Mesendoderm (in vitro differentiated cells): ENCODE measurements at regions not wholly inside any gene's neighbourhood (a gene's known extent, or its start where the extent isn't known, plus 50 kb on each side); places are given as distances from the start of the nearest gene placed in this dataset.

ENCODE experiments used
- DNase-seq: peaks from one replicate; pipeline ENCODE4 v3.0.0; 2013
- H2AK5ac ChIP-seq: 2 replicates; pipeline ENCODE4 v1.6.1; 2013; ENCODE audit warnings: low read length, inconsistent platforms
- H2BK120ac ChIP-seq: 2 replicates; pipeline ENCODE4 v1.6.1; 2013; ENCODE audit warnings: low read depth, mild to moderate bottlenecking, low read length, moderate library complexity, mixed read lengths
- H2BK15ac ChIP-seq: replicated peaks from 2 replicates; pipeline ENCODE4 v1.6.1; 2013; ENCODE audit warnings: low read depth, mild to moderate bottlenecking, moderate library complexity
- H2BK5ac ChIP-seq: 2 replicates; pipeline ENCODE4 v1.6.1; 2013; ENCODE audit warnings: low read length, inconsistent platforms
- H3K18ac ChIP-seq: 2 replicates; pipeline ENCODE4 v1.6.1; 2013; ENCODE audit warnings: mild to moderate bottlenecking, low read length, mixed read lengths
- H3K23ac ChIP-seq: one replicate; pipeline ENCODE4 v1.6.1; 2013; ENCODE audit warnings: low read length
- H3K27ac ChIP-seq: 2 replicates; pipeline ENCODE4 v1.5.1; 2013; ENCODE audit warnings: low read depth, mild to moderate bottlenecking, inconsistent platforms, low read length, moderate library complexity
- H3K27me3 ChIP-seq: 2 replicates; pipeline ENCODE4 v1.6.1; 2013; ENCODE audit warnings: low read length, control low read depth, mild to moderate bottlenecking, inconsistent platforms; ENCODE audit not compliant: insufficient read depth, poor library complexity
- H3K36me3 ChIP-seq: 2 replicates; pipeline ENCODE4 v1.6.1; 2013; ENCODE audit warnings: low read length, inconsistent platforms; ENCODE audit not compliant: control insufficient read depth, insufficient read depth
- H3K4ac ChIP-seq: one replicate; pipeline ENCODE4 v1.6.1; 2013; ENCODE audit warnings: low read depth, mild to moderate bottlenecking, low read length, moderate library complexity
- H3K4me1 ChIP-seq: 2 replicates; pipeline ENCODE4 v1.6.1; 2013; ENCODE audit warnings: low read depth, low read length, inconsistent platforms; ENCODE audit not compliant: control insufficient read depth
- H3K4me2 ChIP-seq: 2 replicates; pipeline ENCODE4 v1.6.1; 2013; ENCODE audit warnings: low read length
- H3K4me3 ChIP-seq: 2 replicates; pipeline ENCODE4 v1.5.1; 2013; ENCODE audit warnings: mild to moderate bottlenecking, low read length
- H3K56ac ChIP-seq: one replicate; pipeline ENCODE4 v1.6.1; 2013; ENCODE audit warnings: low read length
- H3K79me1 ChIP-seq: 2 replicates; pipeline ENCODE4 v1.6.1; 2013; ENCODE audit warnings: low read length, inconsistent platforms
- H3K79me2 ChIP-seq: 2 replicates; pipeline ENCODE4 v1.6.1; 2013; ENCODE audit warnings: mild to moderate bottlenecking, low read length; ENCODE audit not compliant: control insufficient read depth, insufficient read depth
- H3K9ac ChIP-seq: 2 replicates; pipeline ENCODE4 v1.6.1; 2013; ENCODE audit warnings: low read length, inconsistent platforms
- H4K5ac ChIP-seq: one replicate; pipeline ENCODE4 v1.6.1; 2013; ENCODE audit warnings: low read length
- H4K8ac ChIP-seq: one replicate; pipeline ENCODE4 v1.6.1; 2013; ENCODE audit warnings: low read depth, mild to moderate bottlenecking, control low read depth, low read length, moderate library complexity
- WGBS: extraction: QIAGEN DNeasy Blood & Tissue Kit; methylation state at CpG from one replicate; pipeline ENCODE4 v1.1.7; 2013; ENCODE audit warnings: low lambda C conversion rate, missing lambda C conversion rate; ENCODE audit not compliant: insufficient coverage; ENCODE audit errors: extremely low coverage; 5-methylcytosine and 5-hydroxymethylcytosine counted together

- Histone ChIP-seq H3K56ac (no peak overlapping the region), H2BK15ac (no peak overlapping the region), H2AK5ac (no peak overlapping the region), H3K4me1 (no peaks in the 10 kb centered on the region), H3K4me2 (no peak overlapping the region), H4K5ac (no peak overlapping the region), H3K79me2 (no peaks in the 10 kb centered on the region), H3K27ac (no peak overlapping the region), H3K9ac (no peak overlapping the region), H2BK120ac (no peak overlapping the region), H3K27me3 (no peaks in the 10 kb centered on the region), H4K8ac (no peak overlapping the region), H3K79me1 (no peaks in the 10 kb centered on the region), H3K4ac (no peak overlapping the region), H3K4me3 (no peak overlapping the region), H2BK5ac (no peak overlapping the region), H3K36me3 (no peaks in the 10 kb centered on the region), H3K18ac (no peak overlapping the region), H3K23ac (no peak overlapping the region)
- no peak for DNase-seq
- WGBS: no CpG with 5 or more reads among the region's 2 CpGs
Observed at GRCh38 chr2:190815226-190815625, 65.4 kb upstream of the GLS start.

GRCh38 chr2:190817082-190817481 is 63.5 kb upstream of the GLS start:
- no peak overlapping the region for H2BK5ac ChIP-seq
- no peak overlapping the region for H2AK5ac ChIP-seq
- no peak overlapping the region for H3K4me2 ChIP-seq
- no peaks in the 10 kb centered on the region for H3K36me3 ChIP-seq
- H3K27ac ChIP-seq: no peak overlapping the region
- H4K8ac ChIP-seq: no peak overlapping the region
- no peak overlapping the region for H3K23ac ChIP-seq
- H2BK15ac ChIP-seq: no peak overlapping the region
- H3K79me1 ChIP-seq: no peaks in the 10 kb centered on the region
- H3K9ac ChIP-seq: no peak overlapping the region
- DNase-seq: no peak
- H3K56ac ChIP-seq: no peak overlapping the region
- no peak overlapping the region for H2BK120ac ChIP-seq
- no peak overlapping the region for H3K18ac ChIP-seq
- no peaks in the 10 kb centered on the region for H3K4me1 ChIP-seq
- H3K79me2 ChIP-seq: no peaks in the 10 kb centered on the region
- H3K4me3 ChIP-seq: no peak overlapping the region
- no peak overlapping the region for H3K4ac ChIP-seq
- no peak overlapping the region for H4K5ac ChIP-seq
- no peaks in the 10 kb centered on the region for H3K27me3 ChIP-seq

- H4K8ac ChIP-seq: no peak overlapping the region
- H3K4me2 ChIP-seq: no peak overlapping the region
- H3K23ac ChIP-seq: no peak overlapping the region
- H3K4ac ChIP-seq: no peak overlapping the region
- H2BK15ac ChIP-seq: no peak overlapping the region
- H3K79me1 ChIP-seq: no peaks in the 10 kb centered on the region
- H3K27me3 ChIP-seq: no peaks in the 10 kb centered on the region
- H3K4me1 ChIP-seq: no peaks in the 10 kb centered on the region
- H3K9ac ChIP-seq: no peak overlapping the region
- no peaks in the 10 kb centered on the region for H3K36me3 ChIP-seq
- H3K18ac ChIP-seq: no peak overlapping the region
- no peak overlapping the region for H2BK120ac ChIP-seq
- H2BK5ac ChIP-seq: no peak overlapping the region
- no peak overlapping the region for H2AK5ac ChIP-seq
- WGBS: no CpG with 5 or more reads among the region's 3 CpGs
- H3K79me2 ChIP-seq: no peaks in the 10 kb centered on the region
- no peak overlapping the region for H3K56ac ChIP-seq
- no peak for DNase-seq
- H3K4me3 ChIP-seq: no peak overlapping the region
- no peak overlapping the region for H4K5ac ChIP-seq
- H3K27ac ChIP-seq: no peak overlapping the region
Observed at GRCh38 chr2:190819840-190820301, 60.8 kb upstream of the GLS start.

- H3K36me3 ChIP-seq: no peaks in the 10 kb centered on the region
- no peak overlapping the region for H3K9ac ChIP-seq
- no peak overlapping the region for H3K27ac ChIP-seq
- WGBS: no CpG with 5 or more reads among the region's 1 CpG
- H4K8ac ChIP-seq: no peak overlapping the region
- no peaks in the 10 kb centered on the region for H3K4me1 ChIP-seq
- H4K5ac ChIP-seq: no peak overlapping the region
- no peak overlapping the region for H3K4me2 ChIP-seq
- H2AK5ac ChIP-seq: no peak overlapping the region
- no peak overlapping the region for H3K23ac ChIP-seq
- H3K79me1 ChIP-seq: no peaks in the 10 kb centered on the region
- H2BK5ac ChIP-seq: no peak overlapping the region
- no peaks in the 10 kb centered on the region for H3K27me3 ChIP-seq
- no peak overlapping the region for H3K4me3 ChIP-seq
- H3K56ac ChIP-seq: no peak overlapping the region
- no peaks in the 10 kb centered on the region for H3K79me2 ChIP-seq
- no peak overlapping the region for H3K4ac ChIP-seq
- no peak for DNase-seq
- no peak overlapping the region for H2BK120ac ChIP-seq
- no peak overlapping the region for H3K18ac ChIP-seq
- no peak overlapping the region for H2BK15ac ChIP-seq
Observed at GRCh38 chr2:190820416-190820815, 60.2 kb upstream of the GLS start.

- Histone ChIP-seq H3K9ac (no peak overlapping the region), H2BK5ac (no peak overlapping the region), H3K18ac (no peak overlapping the region), H3K23ac (no peak overlapping the region), H3K79me1 (no peaks in the 10 kb centered on the region), H3K4me1 (no peaks in the 10 kb centered on the region), H3K56ac (no peak overlapping the region), H3K4ac (no peak overlapping the region), H3K4me2 (no peak overlapping the region), H3K79me2 (no peaks in the 10 kb centered on the region), H2BK120ac (no peak overlapping the region), H3K27ac (no peak overlapping the region), H3K4me3 (no peak overlapping the region), H2AK5ac (no peak overlapping the region), H3K27me3 (no peaks in the 10 kb centered on the region), H4K8ac (no peak overlapping the region), H3K36me3 (no peaks in the 10 kb centered on the region), H4K5ac (no peak overlapping the region), H2BK15ac (no peak overlapping the region)
- no peak for DNase-seq
- WGBS: no CpG with 5 or more reads among the region's 1 CpG
Observed at GRCh38 chr2:190822043-190822442, 58.6 kb upstream of the GLS start.

- H3K9ac ChIP-seq: no peak overlapping the region
- H3K4me2 ChIP-seq: no peak overlapping the region
- H3K4me1 ChIP-seq: no peaks in the 10 kb centered on the region
- no peaks in the 10 kb centered on the region for H3K79me1 ChIP-seq
- H2BK15ac ChIP-seq: no peak overlapping the region
- H4K8ac ChIP-seq: no peak overlapping the region
- H3K4me3 ChIP-seq: no peak overlapping the region
- H3K56ac ChIP-seq: no peak overlapping the region
- H3K18ac ChIP-seq: no peak overlapping the region
- H3K27me3 ChIP-seq: no peaks in the 10 kb centered on the region
- no peak overlapping the region for H2BK5ac ChIP-seq
- no peak overlapping the region for H2AK5ac ChIP-seq
- no peak overlapping the region for H4K5ac ChIP-seq
- no peak overlapping the region for H3K23ac ChIP-seq
- H2BK120ac ChIP-seq: no peak overlapping the region
- WGBS: no CpG with 5 or more reads among the region's 3 CpGs
- H3K36me3 ChIP-seq: no peaks in the 10 kb centered on the region
- no peak for DNase-seq
- H3K79me2 ChIP-seq: no peaks in the 10 kb centered on the region
- H3K27ac ChIP-seq: no peak overlapping the region
- no peak overlapping the region for H3K4ac ChIP-seq
Observed at GRCh38 chr2:190827720-190828119, 52.9 kb upstream of the GLS start.
